ENCODE measurements at regions not wholly inside any gene's neighbourhood (a gene's known extent, or its start where the extent isn't known, plus 50 kb on each side); places are given as distances from the start of the nearest gene placed in this dataset.

DNA sequence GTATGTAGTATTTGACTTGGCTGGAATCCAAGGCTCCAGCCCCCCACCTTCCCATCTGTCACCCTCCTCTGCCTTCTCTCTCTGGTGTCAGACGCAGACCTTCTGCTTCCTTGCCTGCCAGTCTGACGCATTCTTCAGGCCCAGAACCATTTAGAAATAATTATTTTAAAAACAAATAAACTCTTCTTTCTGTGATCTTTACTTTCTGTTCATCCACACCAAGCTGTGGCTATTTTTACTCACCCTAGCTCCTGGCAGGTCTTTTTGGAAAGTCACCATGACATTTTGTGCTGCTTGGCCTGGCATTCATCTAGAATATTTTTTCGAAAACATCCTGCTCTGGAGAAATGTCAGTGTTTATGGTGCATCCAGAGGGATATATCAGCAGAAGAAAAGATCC is 330.7 kb upstream of the ASIC2 start:
- no peaks in the 10 kb centered on the region for H3K27me3 ChIP-seq (ENCODE audit: insufficient read depth, low read length)
- no peaks in the 10 kb centered on the region for H3K4me1 ChIP-seq (ENCODE audit: control insufficient read depth, insufficient read depth, low read length, unreplicated experiment)
- no peak overlapping the region for H3K27ac ChIP-seq (ENCODE audit: low read depth, low read length)
- no peaks in the 10 kb centered on the region for H3K79me2 ChIP-seq (ENCODE audit: control insufficient read depth, insufficient read depth, low read length, unreplicated experiment)
- H3K4me3 ChIP-seq (ENCODE audit: low read depth, low read length) = no peak overlapping the region
- no peak overlapping the region for H2AFZ ChIP-seq (ENCODE audit: low read length, unreplicated experiment)
- no peaks in the 10 kb centered on the region for H3K36me3 ChIP-seq (ENCODE audit: insufficient read depth, low read length)

DNA sequence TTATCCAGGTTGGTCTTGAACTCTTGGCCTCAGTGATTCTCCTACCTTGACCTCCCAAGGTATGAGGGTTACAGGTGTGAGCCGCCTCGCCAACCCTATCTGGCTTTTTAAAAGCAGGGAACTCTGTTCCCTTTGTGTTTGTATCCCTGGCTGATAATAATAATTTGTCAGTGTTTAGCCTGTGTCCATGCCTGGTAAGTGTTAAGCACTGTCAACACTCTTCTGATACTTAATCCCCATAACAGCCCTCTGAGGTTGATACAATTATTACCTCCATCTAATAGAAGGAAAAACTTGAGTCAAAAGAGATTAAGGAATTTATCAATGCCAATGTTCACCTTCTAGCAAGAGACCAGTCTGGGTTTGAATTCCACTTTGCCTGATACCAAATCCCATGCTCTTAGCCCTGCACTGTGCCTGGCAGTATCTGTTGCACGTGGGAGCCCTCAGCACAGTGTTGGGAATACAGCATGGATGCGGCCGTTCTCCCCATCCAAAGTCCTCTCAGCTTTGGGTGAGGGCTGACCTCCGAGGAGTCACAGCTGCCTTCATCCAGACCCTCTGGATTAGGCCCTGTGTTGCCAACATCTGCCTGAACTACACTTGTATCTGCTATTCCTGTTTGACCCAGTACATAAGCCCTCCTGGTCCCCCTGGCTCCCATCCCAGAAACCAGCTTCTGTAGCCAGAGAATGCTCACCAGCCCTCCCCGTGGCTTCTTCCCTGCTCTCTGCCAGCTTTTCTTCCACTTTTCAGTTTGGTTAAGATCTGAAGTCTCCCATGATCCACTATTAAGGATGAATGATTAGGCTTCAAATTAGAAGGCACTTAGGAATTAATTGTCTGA is 335.6 kb upstream of the ASIC2 start:
- Histone ChIP-seq H3K79me2 (ENCODE audit: control insufficient read depth, insufficient read depth, low read length, unreplicated experiment) (no peaks in the 10 kb centered on the region), H3K4me1 (ENCODE audit: control insufficient read depth, insufficient read depth, low read length, unreplicated experiment) (no peaks in the 10 kb centered on the region), H2AFZ (ENCODE audit: low read length, unreplicated experiment) (no peak overlapping the region), H3K27me3 (ENCODE audit: insufficient read depth, low read length) (no peaks in the 10 kb centered on the region), H3K4me3 (ENCODE audit: low read depth, low read length) (no peak overlapping the region), H3K27ac (ENCODE audit: low read depth, low read length) (no peak overlapping the region), H3K36me3 (ENCODE audit: insufficient read depth, low read length) (no peaks in the 10 kb centered on the region)

DNA sequence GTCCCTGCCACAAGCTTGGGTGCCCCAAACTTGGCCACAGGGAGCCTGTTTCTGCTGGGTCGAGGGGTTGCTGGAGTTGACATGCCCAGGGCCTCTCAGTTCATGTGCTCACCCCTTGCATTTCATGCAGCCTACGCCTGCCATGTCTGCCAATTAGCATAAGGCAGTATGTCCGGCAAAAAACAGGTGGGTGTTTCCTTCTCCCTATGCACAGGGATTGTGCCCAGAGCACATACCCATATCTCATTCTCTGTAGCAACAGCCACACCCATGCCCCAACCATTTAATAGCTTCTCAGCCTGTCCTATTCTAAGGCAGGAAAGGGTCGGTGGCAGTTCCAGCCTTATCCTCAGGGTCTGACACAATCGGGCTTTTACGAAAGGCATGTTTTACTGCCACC is 340.4 kb upstream of the ASIC2 start:
- Histone ChIP-seq H3K27ac (ENCODE audit: low read depth, low read length) (no peak overlapping the region), H3K27me3 (ENCODE audit: insufficient read depth, low read length) (no peaks in the 10 kb centered on the region), H3K79me2 (ENCODE audit: control insufficient read depth, insufficient read depth, low read length, unreplicated experiment) (no peaks in the 10 kb centered on the region), H2AFZ (ENCODE audit: low read length, unreplicated experiment) (no peak overlapping the region), H3K36me3 (ENCODE audit: insufficient read depth, low read length) (no peaks in the 10 kb centered on the region), H3K4me1 (ENCODE audit: control insufficient read depth, insufficient read depth, low read length, unreplicated experiment) (no peaks in the 10 kb centered on the region), H3K4me3 (ENCODE audit: low read depth, low read length) (no peak overlapping the region)

DNA sequence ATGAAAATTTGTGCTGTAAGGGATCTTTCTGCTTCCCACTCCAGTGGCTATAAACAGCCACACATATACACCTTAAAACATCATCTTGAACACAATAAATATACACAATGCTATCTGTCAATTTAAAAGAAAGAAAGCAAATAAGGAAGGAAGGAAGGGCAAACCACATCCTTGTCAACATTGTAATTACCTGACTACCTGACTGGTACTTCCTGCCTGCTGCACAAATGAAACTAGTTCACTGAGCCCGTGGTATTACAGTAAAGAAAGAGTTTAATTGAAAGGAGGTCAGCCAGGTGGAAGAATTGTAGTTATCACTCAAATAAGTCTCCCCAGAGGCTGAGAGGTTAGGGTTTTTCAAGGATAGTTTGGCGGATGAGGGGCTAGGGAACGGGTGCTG is 344.4 kb upstream of the ASIC2 start:
- Histone ChIP-seq H3K4me3 (ENCODE audit: low read depth, low read length) (no peak overlapping the region), H3K36me3 (ENCODE audit: insufficient read depth, low read length) (no peaks in the 10 kb centered on the region), H2AFZ (ENCODE audit: low read length, unreplicated experiment) (no peak overlapping the region), H3K27me3 (ENCODE audit: insufficient read depth, low read length) (no peaks in the 10 kb centered on the region), H3K79me2 (ENCODE audit: control insufficient read depth, insufficient read depth, low read length, unreplicated experiment) (no peaks in the 10 kb centered on the region), H3K27ac (ENCODE audit: low read depth, low read length) (no peak overlapping the region), H3K4me1 (ENCODE audit: control insufficient read depth, insufficient read depth, low read length, unreplicated experiment) (no peaks in the 10 kb centered on the region)

DNA sequence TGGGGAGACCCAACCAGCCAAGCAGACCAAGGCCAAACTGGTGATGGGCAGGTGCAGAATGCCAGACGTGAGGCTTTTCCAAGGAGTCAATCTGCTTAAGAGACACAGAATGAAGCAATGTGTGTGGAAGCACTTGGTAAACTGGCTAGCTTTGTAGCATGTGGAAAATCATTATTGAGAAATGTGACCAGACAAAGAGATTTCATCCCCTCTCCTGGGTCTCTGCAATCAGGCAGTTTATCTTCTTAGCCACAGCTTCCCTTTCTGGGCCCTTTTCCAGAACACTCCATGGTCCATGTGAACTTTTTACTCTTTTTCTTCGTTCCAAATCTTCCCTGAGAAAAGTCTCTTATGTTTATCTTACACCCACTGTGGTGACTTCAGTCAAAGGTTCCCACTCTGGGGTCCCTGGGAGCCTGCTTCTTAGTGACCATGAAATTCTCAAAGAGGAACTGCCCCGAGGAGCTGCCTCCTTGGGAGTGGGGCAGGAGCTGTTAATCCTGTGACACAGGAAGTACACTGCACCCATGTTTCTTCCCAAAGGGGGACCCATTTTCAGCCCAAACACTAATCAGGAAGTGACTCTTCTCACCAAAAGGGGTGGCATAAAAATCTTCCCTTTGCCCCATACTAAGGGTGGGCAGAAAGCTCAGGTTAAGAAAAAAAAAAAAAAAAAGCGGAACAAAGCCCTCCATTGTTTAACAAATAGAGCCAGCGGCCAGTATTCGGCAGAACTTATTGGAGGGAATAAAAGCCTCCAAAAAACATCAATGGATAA is 346.2 kb upstream of the ASIC2 start:
- H3K4me1 ChIP-seq (ENCODE audit: control insufficient read depth, insufficient read depth, low read length, unreplicated experiment) = no peaks in the 10 kb centered on the region
- H3K79me2 ChIP-seq (ENCODE audit: control insufficient read depth, insufficient read depth, low read length, unreplicated experiment) = no peaks in the 10 kb centered on the region
- no peak overlapping the region for H2AFZ ChIP-seq (ENCODE audit: low read length, unreplicated experiment)
- H3K27me3 ChIP-seq (ENCODE audit: insufficient read depth, low read length) = no peaks in the 10 kb centered on the region
- H3K36me3 ChIP-seq (ENCODE audit: insufficient read depth, low read length) = no peaks in the 10 kb centered on the region
- no peak overlapping the region for H3K27ac ChIP-seq (ENCODE audit: low read depth, low read length)
- no peak overlapping the region for H3K4me3 ChIP-seq (ENCODE audit: low read depth, low read length)

DNA sequence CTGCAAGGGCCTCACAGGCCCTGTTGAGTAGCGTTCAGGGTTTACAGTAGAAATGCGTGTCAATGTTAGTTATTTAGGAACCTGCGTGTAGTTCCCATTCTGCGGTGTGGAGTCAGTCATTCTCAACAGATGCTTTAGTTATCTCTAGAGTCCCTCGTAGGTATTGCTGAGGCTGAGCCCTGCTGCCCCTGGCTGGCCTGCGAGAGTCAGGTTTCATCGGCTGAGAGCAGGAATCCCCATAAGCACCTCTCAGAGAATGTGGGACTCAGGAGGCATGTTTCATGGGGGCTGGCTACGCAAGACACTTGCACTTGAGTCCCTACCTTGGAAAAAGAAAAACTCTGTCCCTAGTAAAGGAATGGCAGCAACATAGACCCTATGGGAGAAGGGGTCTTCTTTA is 347.5 kb upstream of the ASIC2 start:
- H3K4me1 ChIP-seq (ENCODE audit: control insufficient read depth, insufficient read depth, low read length, unreplicated experiment) = no peaks in the 10 kb centered on the region
- no peak overlapping the region for H2AFZ ChIP-seq (ENCODE audit: low read length, unreplicated experiment)
- no peaks in the 10 kb centered on the region for H3K36me3 ChIP-seq (ENCODE audit: insufficient read depth, low read length)
- no peaks in the 10 kb centered on the region for H3K27me3 ChIP-seq (ENCODE audit: insufficient read depth, low read length)
- H3K4me3 ChIP-seq (ENCODE audit: low read depth, low read length) = no peak overlapping the region
- no peak overlapping the region for H3K27ac ChIP-seq (ENCODE audit: low read depth, low read length)
- no peaks in the 10 kb centered on the region for H3K79me2 ChIP-seq (ENCODE audit: control insufficient read depth, insufficient read depth, low read length, unreplicated experiment)

DNA sequence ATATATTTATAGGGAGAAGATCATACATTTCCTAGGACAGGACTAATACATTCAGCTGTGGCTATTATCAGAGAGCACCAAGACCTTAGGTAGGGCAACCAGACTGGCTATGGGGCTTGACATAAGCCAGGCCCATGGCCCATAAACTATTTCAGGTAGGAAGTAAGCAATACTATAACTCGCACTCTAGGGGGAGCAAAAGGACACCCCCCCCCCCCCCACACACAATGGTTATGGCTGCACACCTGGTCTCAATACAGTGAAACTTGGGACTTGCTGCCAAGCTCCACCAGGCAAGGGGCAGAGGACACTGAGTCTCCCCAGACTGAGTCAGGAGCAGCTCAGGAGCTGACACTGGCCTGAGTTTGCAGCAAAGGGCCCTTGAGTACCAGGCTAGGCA is 348.9 kb upstream of the ASIC2 start:
- no peak overlapping the region for H3K4me3 ChIP-seq (ENCODE audit: low read depth, low read length)
- H2AFZ ChIP-seq (ENCODE audit: low read length, unreplicated experiment) = no peak overlapping the region

DNA sequence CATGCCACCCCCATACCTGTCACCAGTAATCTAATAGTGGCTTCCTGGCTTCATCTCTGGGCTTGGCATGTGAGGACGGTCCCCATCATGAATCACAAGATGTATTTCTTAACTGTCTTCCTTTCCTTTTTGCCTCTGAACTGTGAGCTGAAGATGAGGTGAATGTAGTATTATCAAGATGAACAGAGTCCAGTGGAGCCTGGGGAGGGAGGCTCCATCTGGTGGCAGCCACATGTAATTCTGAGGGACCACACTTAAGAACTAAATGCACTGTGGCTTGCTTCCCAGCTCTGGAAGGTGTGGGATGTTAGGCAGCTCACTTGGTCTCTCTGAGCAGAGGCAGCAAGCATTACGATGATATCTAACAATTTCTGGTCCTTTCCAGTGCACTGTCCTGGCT is 354.9 kb upstream of the ASIC2 start:
- Histone ChIP-seq H3K4me3 (ENCODE audit: low read depth, low read length) (no peak overlapping the region), H3K27me3 (ENCODE audit: insufficient read depth, low read length) (no peaks in the 10 kb centered on the region), H3K36me3 (ENCODE audit: insufficient read depth, low read length) (no peaks in the 10 kb centered on the region), H3K27ac (ENCODE audit: low read depth, low read length) (no peak overlapping the region), H3K79me2 (ENCODE audit: control insufficient read depth, insufficient read depth, low read length, unreplicated experiment) (no peaks in the 10 kb centered on the region), H2AFZ (ENCODE audit: low read length, unreplicated experiment) (no peak overlapping the region), H3K4me1 (ENCODE audit: control insufficient read depth, insufficient read depth, low read length, unreplicated experiment) (no peaks in the 10 kb centered on the region)

More for the DNA sequence above, 348.9 kb upstream of the ASIC2 start:
- no peaks in the 10 kb centered on the region for H3K36me3 ChIP-seq (ENCODE audit: insufficient read depth, low read length)
- H3K27me3 ChIP-seq (ENCODE audit: insufficient read depth, low read length) = no peaks in the 10 kb centered on the region
- no peaks in the 10 kb centered on the region for H3K79me2 ChIP-seq (ENCODE audit: control insufficient read depth, insufficient read depth, low read length, unreplicated experiment)
- no peak overlapping the region for H3K27ac ChIP-seq (ENCODE audit: low read depth, low read length)
- H3K4me1 ChIP-seq (ENCODE audit: control insufficient read depth, insufficient read depth, low read length, unreplicated experiment) = no peaks in the 10 kb centered on the region

DNA sequence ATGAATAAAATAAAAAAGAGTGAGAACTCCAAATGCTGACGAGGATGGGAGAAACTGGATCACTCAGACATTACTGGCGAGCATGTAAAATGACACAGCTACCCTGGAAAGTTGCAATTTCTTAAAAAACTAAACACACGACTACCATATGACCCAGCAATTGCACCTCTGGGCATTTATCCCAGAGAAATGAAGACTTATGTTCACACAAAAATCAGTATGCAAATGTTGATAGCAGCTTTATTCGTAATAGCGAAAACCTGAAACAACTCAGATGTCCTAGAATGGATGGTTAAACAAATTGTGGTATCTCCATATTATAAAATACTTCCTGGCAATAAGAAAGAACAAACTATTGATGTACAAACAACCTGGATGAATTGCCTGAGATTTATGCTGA is 357.2 kb upstream of the ASIC2 start:
- no peaks in the 10 kb centered on the region for H3K79me2 ChIP-seq (ENCODE audit: control insufficient read depth, insufficient read depth, low read length, unreplicated experiment)
- no peak overlapping the region for H3K4me3 ChIP-seq (ENCODE audit: low read depth, low read length)
- H3K27ac ChIP-seq (ENCODE audit: low read depth, low read length) = no peak overlapping the region
- no peaks in the 10 kb centered on the region for H3K4me1 ChIP-seq (ENCODE audit: control insufficient read depth, insufficient read depth, low read length, unreplicated experiment)
- H3K27me3 ChIP-seq (ENCODE audit: insufficient read depth, low read length) = no peaks in the 10 kb centered on the region
- no peaks in the 10 kb centered on the region for H3K36me3 ChIP-seq (ENCODE audit: insufficient read depth, low read length)
- H2AFZ ChIP-seq (ENCODE audit: low read length, unreplicated experiment) = no peak overlapping the region

DNA sequence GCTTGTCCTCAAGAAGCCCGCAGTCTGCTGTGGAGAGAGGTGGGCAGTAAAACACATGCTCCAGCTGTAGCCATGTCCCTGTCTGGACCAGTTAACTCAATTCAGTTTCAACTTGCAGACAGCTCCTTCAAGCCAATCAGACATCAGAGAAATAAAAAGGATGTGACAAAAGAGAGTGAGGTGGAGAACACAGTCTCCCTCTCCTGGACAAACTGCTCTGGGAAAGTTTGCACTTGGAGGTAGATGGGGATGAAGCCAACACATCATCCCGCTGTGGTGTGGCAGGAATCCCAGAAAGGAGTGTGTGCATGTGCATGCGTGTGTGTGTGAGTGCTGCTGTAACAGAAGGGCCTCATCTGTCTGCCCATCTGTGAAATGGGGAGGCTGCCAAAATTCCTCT is 358.6 kb upstream of the ASIC2 start:
- no peaks in the 10 kb centered on the region for H3K79me2 ChIP-seq (ENCODE audit: control insufficient read depth, insufficient read depth, low read length, unreplicated experiment)
- H3K4me1 ChIP-seq (ENCODE audit: control insufficient read depth, insufficient read depth, low read length, unreplicated experiment) = no peaks in the 10 kb centered on the region
- no peaks in the 10 kb centered on the region for H3K27me3 ChIP-seq (ENCODE audit: insufficient read depth, low read length)
- H3K4me3 ChIP-seq (ENCODE audit: low read depth, low read length) = no peak overlapping the region
- H3K27ac ChIP-seq (ENCODE audit: low read depth, low read length) = no peak overlapping the region
- no peaks in the 10 kb centered on the region for H3K36me3 ChIP-seq (ENCODE audit: insufficient read depth, low read length)
- H2AFZ ChIP-seq (ENCODE audit: low read length, unreplicated experiment) = no peak overlapping the region
